HL-60 (cell line): ENCODE measurements at regions not wholly inside any gene's neighbourhood (a gene's known extent, or its start where the extent isn't known, plus 50 kb on each side); places are given as distances from the start of the nearest gene placed in this dataset.

Experiments used
- DNase-seq, 2 experiments: peaks; one replicate each; pipeline ENCODE4 v3.0.0-alpha.2; 2010 to 2020; ENCODE audit warnings: low read depth in 1 of 2, low spot score in 1 of 2
- H3K27ac ChIP-seq: fragments of 250-450 bp; sonication (Bioruptor Pico); replicated peaks from 2 replicates; pipeline ENCODE4 v1.5.1; 2020; ENCODE audit warnings: mild to moderate bottlenecking, moderate library complexity
- H3K27me3 ChIP-seq: fragments of 250-450 bp; sonication (Bioruptor Pico); 2 replicates; pipeline ENCODE4 v1.5.1; 2021; ENCODE audit warnings: mild to moderate bottlenecking, moderate library complexity; ENCODE audit not compliant: insufficient read depth, poor library complexity, severe bottlenecking
- H3K4me3 ChIP-seq: replicated peaks from 2 replicates; pipeline ENCODE4 v1.5.1; 2011; ENCODE audit warnings: mild to moderate bottlenecking, control low read depth, low read length; ENCODE audit not compliant: insufficient read depth
- GABPA ChIP-seq: IDR thresholded peaks from 2 replicates; pipeline ENCODE4 v1.6.1; 2012; ENCODE audit warnings: low read depth
- POLR2AphosphoS5 ChIP-seq: IDR thresholded peaks from 2 replicates; pipeline ENCODE4 v1.6.1; 2012; ENCODE audit warnings: low read depth
- SPI1 ChIP-seq: IDR thresholded peaks from 2 replicates; pipeline ENCODE4 v1.6.1; 2012; ENCODE audit warnings: low read depth, mild to moderate bottlenecking, borderline replicate concordance
- TF ChIP-seq, protein P1 (sequence below): IDR thresholded peaks from 2 replicates; pipeline ENCODE4 v1.6.1; 2012; ENCODE audit warnings: low read depth; ENCODE audit not compliant: insufficient replicate concordance
- TF ChIP-seq, protein P2 (sequence below): IDR thresholded peaks from one replicate; pipeline ENCODE4 v1.5.1; 2011; ENCODE audit warnings: low read length, control low read depth, inconsistent platforms; ENCODE audit not compliant: insufficient read depth

DNA sequence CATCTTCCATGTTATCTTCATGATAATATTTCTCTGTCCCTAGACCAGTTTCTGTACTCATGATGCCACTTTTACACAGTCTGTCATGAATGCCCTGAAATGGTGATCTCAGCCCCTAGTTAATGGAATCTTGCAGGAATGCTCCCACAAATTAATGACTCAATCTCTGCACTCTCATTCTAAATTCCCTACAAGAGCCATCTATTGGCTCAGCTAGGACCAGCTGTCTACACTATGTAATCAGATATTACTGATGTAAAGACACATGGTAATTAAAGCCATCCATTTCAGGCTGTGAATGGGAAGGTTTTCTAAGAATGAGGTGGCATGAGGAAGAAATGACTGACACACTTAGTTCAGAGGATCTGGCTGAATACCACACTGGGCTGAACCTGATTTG is 199.1 kb upstream of the KCND3 start:
- DNase-seq = no peak
- Histone ChIP-seq H3K4me3 (no peak overlapping the region), H3K27me3 (no peaks in the 10 kb centered on the region), H3K27ac (no peak overlapping the region)
- TF ChIP-seq GABPA (no peak), POLR2AphosphoS5 (no peak), SPI1 (no peak)
- TF ChIP-seq, protein P1, sequence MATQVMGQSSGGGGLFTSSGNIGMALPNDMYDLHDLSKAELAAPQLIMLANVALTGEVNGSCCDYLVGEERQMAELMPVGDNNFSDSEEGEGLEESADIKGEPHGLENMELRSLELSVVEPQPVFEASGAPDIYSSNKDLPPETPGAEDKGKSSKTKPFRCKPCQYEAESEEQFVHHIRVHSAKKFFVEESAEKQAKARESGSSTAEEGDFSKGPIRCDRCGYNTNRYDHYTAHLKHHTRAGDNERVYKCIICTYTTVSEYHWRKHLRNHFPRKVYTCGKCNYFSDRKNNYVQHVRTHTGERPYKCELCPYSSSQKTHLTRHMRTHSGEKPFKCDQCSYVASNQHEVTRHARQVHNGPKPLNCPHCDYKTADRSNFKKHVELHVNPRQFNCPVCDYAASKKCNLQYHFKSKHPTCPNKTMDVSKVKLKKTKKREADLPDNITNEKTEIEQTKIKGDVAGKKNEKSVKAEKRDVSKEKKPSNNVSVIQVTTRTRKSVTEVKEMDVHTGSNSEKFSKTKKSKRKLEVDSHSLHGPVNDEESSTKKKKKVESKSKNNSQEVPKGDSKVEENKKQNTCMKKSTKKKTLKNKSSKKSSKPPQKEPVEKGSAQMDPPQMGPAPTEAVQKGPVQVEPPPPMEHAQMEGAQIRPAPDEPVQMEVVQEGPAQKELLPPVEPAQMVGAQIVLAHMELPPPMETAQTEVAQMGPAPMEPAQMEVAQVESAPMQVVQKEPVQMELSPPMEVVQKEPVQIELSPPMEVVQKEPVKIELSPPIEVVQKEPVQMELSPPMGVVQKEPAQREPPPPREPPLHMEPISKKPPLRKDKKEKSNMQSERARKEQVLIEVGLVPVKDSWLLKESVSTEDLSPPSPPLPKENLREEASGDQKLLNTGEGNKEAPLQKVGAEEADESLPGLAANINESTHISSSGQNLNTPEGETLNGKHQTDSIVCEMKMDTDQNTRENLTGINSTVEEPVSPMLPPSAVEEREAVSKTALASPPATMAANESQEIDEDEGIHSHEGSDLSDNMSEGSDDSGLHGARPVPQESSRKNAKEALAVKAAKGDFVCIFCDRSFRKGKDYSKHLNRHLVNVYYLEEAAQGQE = no peak
- TF ChIP-seq, protein P2, sequence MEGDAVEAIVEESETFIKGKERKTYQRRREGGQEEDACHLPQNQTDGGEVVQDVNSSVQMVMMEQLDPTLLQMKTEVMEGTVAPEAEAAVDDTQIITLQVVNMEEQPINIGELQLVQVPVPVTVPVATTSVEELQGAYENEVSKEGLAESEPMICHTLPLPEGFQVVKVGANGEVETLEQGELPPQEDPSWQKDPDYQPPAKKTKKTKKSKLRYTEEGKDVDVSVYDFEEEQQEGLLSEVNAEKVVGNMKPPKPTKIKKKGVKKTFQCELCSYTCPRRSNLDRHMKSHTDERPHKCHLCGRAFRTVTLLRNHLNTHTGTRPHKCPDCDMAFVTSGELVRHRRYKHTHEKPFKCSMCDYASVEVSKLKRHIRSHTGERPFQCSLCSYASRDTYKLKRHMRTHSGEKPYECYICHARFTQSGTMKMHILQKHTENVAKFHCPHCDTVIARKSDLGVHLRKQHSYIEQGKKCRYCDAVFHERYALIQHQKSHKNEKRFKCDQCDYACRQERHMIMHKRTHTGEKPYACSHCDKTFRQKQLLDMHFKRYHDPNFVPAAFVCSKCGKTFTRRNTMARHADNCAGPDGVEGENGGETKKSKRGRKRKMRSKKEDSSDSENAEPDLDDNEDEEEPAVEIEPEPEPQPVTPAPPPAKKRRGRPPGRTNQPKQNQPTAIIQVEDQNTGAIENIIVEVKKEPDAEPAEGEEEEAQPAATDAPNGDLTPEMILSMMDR = no peak

DNA sequence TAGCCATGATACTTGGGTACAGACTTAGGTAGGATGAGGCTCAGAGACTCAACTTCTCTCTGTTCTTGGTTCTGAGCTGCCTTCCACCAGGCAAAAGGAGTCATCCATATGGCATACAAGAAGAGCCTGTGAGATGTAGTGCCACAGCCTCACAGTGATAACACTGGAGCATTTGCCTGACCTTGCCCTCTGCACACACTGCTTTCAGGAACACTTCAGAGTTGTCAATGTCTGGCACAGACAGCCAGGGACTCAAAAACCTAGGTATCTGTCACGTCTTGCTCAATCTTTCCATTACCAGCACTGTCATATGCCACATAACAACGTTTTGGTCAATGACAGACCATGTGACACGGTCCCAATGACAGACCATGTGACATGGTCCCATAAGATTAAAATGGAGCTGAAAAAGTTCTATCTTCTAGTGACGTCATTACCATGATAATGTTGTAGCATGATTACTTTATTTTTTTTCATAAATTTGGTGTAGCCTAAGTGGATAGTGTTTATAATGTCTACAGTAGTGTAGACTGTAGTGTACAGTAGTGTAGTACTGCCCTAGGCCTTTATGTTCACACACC is 199.9 kb upstream of the CTTNBP2NL start:
- no peak for TF ChIP-seq GABPA
- no peak for TF ChIP-seq POLR2AphosphoS5
- TF ChIP-seq, protein P2 = no peak
- TF ChIP-seq, protein P1 = no peak
- TF ChIP-seq SPI1 = no peak
- Histone ChIP-seq H3K4me3 (no peak overlapping the region), H3K27ac (no peak overlapping the region), H3K27me3 (no peaks in the 10 kb centered on the region)
- DNase-seq = no peak

DNA sequence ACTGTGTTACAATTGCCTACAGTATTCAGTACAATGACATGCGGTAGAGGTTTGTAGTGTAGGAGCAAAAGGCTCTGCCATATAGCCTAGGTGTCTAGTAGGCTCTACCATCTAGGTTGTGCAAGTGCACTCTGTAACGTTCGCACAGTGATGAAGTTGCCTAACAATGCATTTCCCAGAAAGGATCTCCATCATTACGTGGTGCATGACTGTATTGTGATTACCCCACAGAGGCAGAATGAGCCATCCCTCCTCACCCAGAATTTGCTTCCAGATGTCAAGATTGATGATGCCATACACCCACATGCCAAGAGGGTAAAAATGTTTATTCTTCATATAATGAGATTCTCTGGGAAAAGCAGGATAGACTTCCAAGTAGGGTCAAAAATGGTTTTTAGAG is 199.3 kb upstream of the CTTNBP2NL start:
- Histone ChIP-seq H3K27ac (no peak overlapping the region), H3K4me3 (no peak overlapping the region), H3K27me3 (no peaks in the 10 kb centered on the region)
- DNase-seq = no peak
- TF ChIP-seq POLR2AphosphoS5 (no peak), GABPA (no peak), SPI1 (no peak)
- TF ChIP-seq, protein P1 = no peak
- TF ChIP-seq, protein P2 = no peak
